Liver (tissue), 7 donors: ENCODE measurements at regions not wholly inside any gene's neighbourhood (a gene's known extent, or its start where the extent isn't known, plus 50 kb on each side); places are given as distances from the start of the nearest gene placed in this dataset.

ENCODE experiments used
- DNase-seq: peaks from one replicate; pipeline ENCODE4 v3.0.0-alpha.2; 2017; ENCODE audit warnings: low spot score
- H3K27ac ChIP-seq, 2 donors: one replicate each; pipeline ENCODE4 v1.7.0; 2013; ENCODE audit warnings: inconsistent platforms in 2 of 2, low read length in 2 of 2, control low read depth in 1 of 2, low read depth in 1 of 2, mild to moderate bottlenecking in 1 of 2
- H3K27me3 ChIP-seq, 4 donors: one replicate each; pipeline versions ENCODE4 v1.6.1 to v1.7.0; 2013; ENCODE audit warnings: low read length in 3 of 4, inconsistent platforms in 1 of 4, mild to moderate bottlenecking in 1 of 4, moderate library complexity in 1 of 4; ENCODE audit not compliant: control insufficient read depth in 4 of 4, insufficient read depth in 4 of 4
- H3K36me3 ChIP-seq, 4 donors: one replicate each; pipeline versions ENCODE4 v1.6.1 to v1.7.0; 2013; ENCODE audit warnings: low read length in 3 of 4, mild to moderate bottlenecking in 3 of 4, low read depth in 1 of 4, moderate library complexity in 1 of 4; ENCODE audit not compliant: control insufficient read depth in 4 of 4, insufficient read depth in 3 of 4
- H3K4me1 ChIP-seq, 4 donors: one replicate each; pipeline versions ENCODE4 v1.6.1 to v1.7.0; 2013; ENCODE audit warnings: low read length in 3 of 4, mild to moderate bottlenecking in 3 of 4, moderate library complexity in 1 of 4; ENCODE audit not compliant: control insufficient read depth in 4 of 4, insufficient read depth in 4 of 4
- H3K4me3 ChIP-seq, 3 donors: one replicate each; pipeline versions ENCODE4 v1.6.1 to v1.7.0; 2013; ENCODE audit warnings: low read length in 3 of 3, control low read depth in 1 of 3, low read depth in 1 of 3, mild to moderate bottlenecking in 1 of 3
- H3K9ac ChIP-seq, 2 donors: one replicate each; pipeline ENCODE4 v1.7.0; 2013; ENCODE audit warnings: low read length in 2 of 2, mild to moderate bottlenecking in 2 of 2, moderate library complexity in 2 of 2, control low read depth in 1 of 2, low read depth in 1 of 2
- H3K9me3 ChIP-seq, 4 donors: one replicate each; pipeline versions ENCODE4 v1.6.1 to v1.7.0; 2013; ENCODE audit warnings: low read length in 3 of 4; ENCODE audit not compliant: control insufficient read depth in 4 of 4
- ATF3 ChIP-seq: IDR thresholded peaks from 2 replicates; pipeline ENCODE4 v1.6.1; 2016; ENCODE audit warnings: antibody characterized with exemption
- CTCF ChIP-seq: fragments of 150-350 bp; IDR thresholded peaks from 2 replicates; pipeline ENCODE4 v1.5.1; 2017; ENCODE audit warnings: improper control_type of control experiment, low read depth, low read length; ENCODE audit not compliant: missing input control
- EGR1 ChIP-seq, 2 donors: IDR thresholded peaks; 2 replicates each; pipeline ENCODE4 v1.6.1; 2016 to 2018; ENCODE audit warnings: antibody characterized with exemption in 2 of 2, low read depth in 2 of 2
- FOXA1 ChIP-seq: IDR thresholded peaks from 2 replicates; pipeline ENCODE4 v1.6.1; 2016; ENCODE audit warnings: antibody characterized with exemption
- FOXA2 ChIP-seq: IDR thresholded peaks from 2 replicates; pipeline ENCODE4 v1.6.1; 2016; ENCODE audit warnings: antibody characterized with exemption
- GABPA ChIP-seq, 2 donors: IDR thresholded peaks in 1 of 2; conservative IDR thresholded peaks in 1 of 2; 2 replicates each; pipeline ENCODE4 v1.6.1; 2016; ENCODE audit warnings: antibody characterized with exemption in 2 of 2, mild to moderate bottlenecking in 1 of 2, moderate library complexity in 1 of 2
- HNF4A ChIP-seq, 2 donors: conservative IDR thresholded peaks; 2 replicates each; pipeline ENCODE4 v1.6.1; 2016; ENCODE audit warnings: antibody characterized with exemption in 2 of 2, mild to moderate bottlenecking in 2 of 2
- HNF4G ChIP-seq: IDR thresholded peaks from 2 replicates; pipeline ENCODE4 v1.6.1; 2016; ENCODE audit warnings: antibody characterized with exemption
- JUND ChIP-seq, 2 donors: IDR thresholded peaks; 2 replicates each; pipeline ENCODE4 v1.6.1; 2016; ENCODE audit warnings: antibody characterized with exemption in 2 of 2
- MAX ChIP-seq: IDR thresholded peaks from 2 replicates; pipeline ENCODE4 v1.6.1; 2016; ENCODE audit warnings: antibody characterized with exemption
- NR2F2 ChIP-seq: IDR thresholded peaks from 2 replicates; pipeline ENCODE4 v1.6.1; 2016; ENCODE audit warnings: antibody characterized with exemption
- RAD21 ChIP-seq, 2 donors: IDR thresholded peaks; 2 replicates each; pipeline ENCODE4 v1.6.1; 2016; ENCODE audit warnings: antibody characterized with exemption in 2 of 2, mild to moderate bottlenecking in 2 of 2
- REST ChIP-seq: IDR thresholded peaks from 2 replicates; pipeline ENCODE4 v1.6.1; 2016; ENCODE audit warnings: antibody characterized with exemption, mild to moderate bottlenecking
- RXRA ChIP-seq, 2 donors: IDR thresholded peaks; 2 replicates each; pipeline ENCODE4 v1.6.1; 2017 to 2018; ENCODE audit warnings: antibody characterized with exemption in 2 of 2, mild to moderate bottlenecking in 1 of 2
- SP1 ChIP-seq: IDR thresholded peaks from 2 replicates; pipeline ENCODE4 v1.6.1; 2018; ENCODE audit warnings: antibody characterized with exemption, mild to moderate bottlenecking
- TAF1 ChIP-seq: conservative IDR thresholded peaks from 2 replicates; pipeline ENCODE4 v1.6.1; 2016; ENCODE audit warnings: antibody characterized with exemption, mild to moderate bottlenecking
- YY1 ChIP-seq: IDR thresholded peaks from 2 replicates; pipeline ENCODE4 v1.6.1; 2016; ENCODE audit warnings: antibody characterized with exemption, mild to moderate bottlenecking
- ZBTB33 ChIP-seq: IDR thresholded peaks from 2 replicates; pipeline ENCODE4 v1.6.1; 2016; ENCODE audit warnings: antibody characterized with exemption
- donor health status: healthy.
- donor health status: healthy.
- donor health status: healthy.
- donor health status: healthy.

- TF ChIP-seq ATF3 = no peak
Observed at GRCh38 chr9:95777136-95777535, 98.4 kb upstream of the ERCC6L2 start (continued).

- Histone ChIP-seq H3K9ac (no peak overlapping the region), H3K4me3 (no peak overlapping the region), H3K27me3 (peaks cover 0 to 3% (median 0%) of the 10 kb centered on the region in 4 donors), H3K36me3 (no peaks in the 10 kb centered on the region), H3K9me3 (no peaks in the 10 kb centered on the region), H3K27ac (no peak overlapping the region), H3K4me1 (peaks cover 0 to 8% (median 5%) of the 10 kb centered on the region in 4 donors)
- no peak for TF ChIP-seq REST
- TF ChIP-seq RAD21 (IDR thresholded peaks at IDR 0.05) = no peak
- TF ChIP-seq FOXA1 = no peak
- TF ChIP-seq GABPA (IDR thresholded peaks at IDR 0.05 in 1 of 2, conservative IDR thresholded peaks at IDR 0.05 in 1 of 2) = no peak
- no peak for TF ChIP-seq ZBTB33
- TF ChIP-seq HNF4G = no peak
- TF ChIP-seq CTCF = no peak
- no peak for TF ChIP-seq TAF1
- TF ChIP-seq ATF3 = no peak
- no peak for TF ChIP-seq HNF4A (conservative IDR thresholded peaks at IDR 0.05)
- TF ChIP-seq YY1 = no peak
- TF ChIP-seq NR2F2 = no peak
- TF ChIP-seq RXRA (IDR thresholded peaks at IDR 0.05) = no peak
- no peak for TF ChIP-seq JUND (IDR thresholded peaks at IDR 0.05)
- TF ChIP-seq EGR1 (IDR thresholded peaks at IDR 0.05; ENCODE audit: low read depth in 2 of 2) = no peak
- no peak for TF ChIP-seq MAX
- TF ChIP-seq FOXA2 = no peak
- TF ChIP-seq SP1 = no peak
- DNase-seq = no peak
Observed at GRCh38 chr9:95776176-95776575, 99.3 kb upstream of the ERCC6L2 start.
